Upper lobe of left lung (tissue), 4 donors: ENCODE measurements at regions not wholly inside any gene's neighbourhood (a gene's known extent, or its start where the extent isn't known, plus 50 kb on each side); places are given as distances from the start of the nearest gene placed in this dataset.

Experiments
- CTCF ChIP-seq, 6 experiments: fragments of 450-650 bp in 4 of 6; fragments of 200-600 bp in 2 of 6; sonication (generic) in 2 of 6; IDR thresholded peaks; one replicate each; pipeline ENCODE4 v1.5.1; 2016 to 2019; ENCODE audit warnings: antibody characterized with exemption in 6 of 6
- EP300 ChIP-seq, 4 donors: sonication (generic); formaldehyde crosslinking; IDR thresholded peaks; one replicate each; pipeline ENCODE4 v1.5.1; 2017; ENCODE audit warnings: antibody characterized with exemption in 4 of 4, control low read depth in 2 of 4
- POLR2A ChIP-seq, 4 donors: fragments of 450-650 bp; IDR thresholded peaks; one replicate each; pipeline ENCODE4 v1.5.1; 2016 to 2017; ENCODE audit warnings: antibody characterized with exemption in 4 of 4, mild to moderate bottlenecking in 2 of 4

GRCh38 chrX:39487166-39487968 is 610.4 kb downstream of the BCOR start:
- TF ChIP-seq CTCF (IDR thresholded peaks at IDR 0.05) (no peak), POLR2A (IDR thresholded peaks at IDR 0.05) (no peak), EP300 (IDR thresholded peaks at IDR 0.05) (no peak)
